ENCODE measurements at regions not wholly inside any gene's neighbourhood (a gene's known extent, or its start where the extent isn't known, plus 50 kb on each side); places are given as distances from the start of the nearest gene placed in this dataset.

DNA sequence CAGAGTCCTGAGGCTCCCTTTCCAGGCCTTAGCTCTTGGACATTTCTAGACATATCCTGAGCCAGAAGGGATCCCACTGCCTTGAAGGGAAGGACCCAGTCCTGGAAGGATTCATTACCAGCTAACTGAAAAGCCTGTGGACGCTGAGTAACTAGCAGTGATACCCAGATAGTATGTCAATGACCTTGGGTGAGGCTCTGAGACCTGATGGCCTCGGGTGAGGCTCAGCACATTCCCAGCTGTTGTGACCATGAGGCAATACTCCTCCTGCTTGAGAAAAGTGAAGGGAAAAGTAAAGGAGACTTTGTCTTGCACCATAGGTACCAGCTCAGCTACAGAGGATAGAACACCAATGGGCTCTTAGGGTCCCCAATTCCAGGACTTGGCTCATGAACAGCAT is 268.1 kb downstream of the DKK2 start:
- no peak for DNase-seq (ENCODE audit: low read depth)
- no peak overlapping the region for H3K9ac ChIP-seq (ENCODE audit: low read length)
- H3K36me3 ChIP-seq (ENCODE audit: control insufficient read depth, insufficient read depth, low read length, severe bottlenecking): no peaks in the 10 kb centered on the region
- H3K27me3 ChIP-seq (replicated peaks; ENCODE audit: control insufficient read depth, insufficient read depth, low read length): no peaks in the 10 kb centered on the region
- no peak overlapping the region for H3K4me3 ChIP-seq (ENCODE audit: low read length)
- peaks cover 4% of the 10 kb centered on the region for H3K9me3 ChIP-seq (ENCODE audit: control insufficient read depth, low read length)
- peaks cover 23% of the 10 kb centered on the region for H3K4me1 ChIP-seq (ENCODE audit: control insufficient read depth, insufficient read depth, low read length)

- peak; percentile 59 for DNase-seq (ENCODE audit: low read depth)
- Histone ChIP-seq H3K4me1 (ENCODE audit: control insufficient read depth, insufficient read depth, low read length) (peaks cover 25% of the 10 kb centered on the region), H3K36me3 (ENCODE audit: control insufficient read depth, insufficient read depth, low read length, severe bottlenecking) (no peaks in the 10 kb centered on the region), H3K27me3 (replicated peaks; ENCODE audit: control insufficient read depth, insufficient read depth, low read length) (no peaks in the 10 kb centered on the region), H3K9me3 (ENCODE audit: control insufficient read depth, low read length) (peaks cover 4% of the 10 kb centered on the region), H3K9ac (ENCODE audit: low read length) (no peak overlapping the region), H3K4me3 (ENCODE audit: low read length) (no peak overlapping the region)
These were observed 269.6 kb downstream of the DKK2 start for GRCh38 chr4:106766519-106766918.

DNA sequence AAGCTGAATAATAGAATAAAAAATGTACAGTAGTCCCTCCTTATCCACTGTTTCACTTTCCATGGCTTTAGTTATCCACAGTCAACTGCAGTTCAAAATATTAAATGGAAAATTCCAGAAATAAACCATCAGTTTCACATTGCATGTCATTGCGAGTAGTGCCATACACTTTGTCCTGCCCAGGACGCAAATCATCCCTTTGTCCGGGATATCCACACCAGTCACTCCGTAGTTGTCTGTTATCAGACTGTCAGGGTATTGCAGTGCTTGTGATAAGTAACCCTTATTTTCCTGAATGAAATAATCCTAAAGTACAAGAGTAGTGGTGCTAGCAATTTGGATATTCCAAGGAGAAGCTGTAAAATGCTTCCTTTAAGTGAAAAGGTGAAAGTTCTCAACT is 271.3 kb downstream of the DKK2 start:
- H3K36me3 ChIP-seq (ENCODE audit: control insufficient read depth, insufficient read depth, low read length, severe bottlenecking): no peaks in the 10 kb centered on the region
- H3K9me3 ChIP-seq (ENCODE audit: control insufficient read depth, low read length): peaks cover 4% of the 10 kb centered on the region
- no peak overlapping the region for H3K9ac ChIP-seq (ENCODE audit: low read length)
- H3K4me1 ChIP-seq (ENCODE audit: control insufficient read depth, insufficient read depth, low read length): peaks cover 17% of the 10 kb centered on the region
- DNase-seq (ENCODE audit: low read depth): no peak
- H3K27me3 ChIP-seq (replicated peaks; ENCODE audit: control insufficient read depth, insufficient read depth, low read length): no peaks in the 10 kb centered on the region
- no peak overlapping the region for H3K4me3 ChIP-seq (ENCODE audit: low read length)

DNA sequence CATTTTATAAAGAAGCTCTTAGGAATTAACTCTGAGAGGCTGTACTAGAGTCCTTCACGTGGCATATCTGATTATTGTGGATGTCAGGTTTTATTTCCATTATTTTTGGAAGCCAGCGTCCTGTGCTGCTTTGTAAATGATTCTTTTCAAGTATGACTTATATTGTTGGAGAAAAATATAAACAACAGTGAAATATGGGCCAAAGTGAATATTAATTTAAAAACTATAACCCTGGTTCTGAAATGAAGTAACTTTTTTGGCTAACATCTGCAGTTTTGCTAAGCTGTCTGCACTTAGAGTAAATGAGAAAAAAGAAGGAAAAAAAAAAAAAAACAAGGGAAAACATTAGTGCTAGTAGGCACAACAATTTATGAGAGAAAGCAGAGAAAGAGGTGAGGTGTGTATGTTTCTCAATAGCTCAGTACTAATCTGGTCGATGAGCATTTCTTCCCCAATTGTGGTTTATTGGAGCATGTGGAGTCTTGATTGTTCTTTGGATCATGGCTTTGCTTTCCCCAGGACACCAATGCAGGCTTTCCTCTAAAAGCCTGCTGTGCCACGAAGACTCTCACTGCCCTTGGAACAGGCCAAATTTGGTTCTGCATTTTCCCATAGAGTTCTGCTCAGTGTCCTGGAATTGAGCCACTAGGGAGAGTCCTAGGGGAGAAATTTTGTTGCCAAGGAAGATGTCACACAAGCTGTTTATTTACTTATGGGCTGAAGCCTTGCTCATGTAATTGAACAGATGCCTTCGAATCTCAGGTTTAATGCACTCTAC is 273.3 kb downstream of the DKK2 start:
- no peaks in the 10 kb centered on the region for H3K9me3 ChIP-seq (ENCODE audit: control insufficient read depth, low read length)
- H3K9ac ChIP-seq (ENCODE audit: low read length): no peak overlapping the region
- H3K4me3 ChIP-seq (ENCODE audit: low read length): no peak overlapping the region
- peak; percentile 52 for DNase-seq (ENCODE audit: low read depth)
- H3K27me3 ChIP-seq (replicated peaks; ENCODE audit: control insufficient read depth, insufficient read depth, low read length): no peaks in the 10 kb centered on the region
- peaks cover 3% of the 10 kb centered on the region for H3K4me1 ChIP-seq (ENCODE audit: control insufficient read depth, insufficient read depth, low read length)
- H3K36me3 ChIP-seq (ENCODE audit: control insufficient read depth, insufficient read depth, low read length, severe bottlenecking): no peaks in the 10 kb centered on the region

- Histone ChIP-seq H3K9me3 (ENCODE audit: control insufficient read depth, low read length) (peaks cover 6% of the 10 kb centered on the region), H3K4me3 (ENCODE audit: low read length) (no peak overlapping the region), H3K27me3 (replicated peaks; ENCODE audit: control insufficient read depth, insufficient read depth, low read length) (no peaks in the 10 kb centered on the region), H3K4me1 (ENCODE audit: control insufficient read depth, insufficient read depth, low read length) (no peaks in the 10 kb centered on the region), H3K9ac (ENCODE audit: low read length) (no peak overlapping the region), H3K36me3 (ENCODE audit: control insufficient read depth, insufficient read depth, low read length, severe bottlenecking) (no peaks in the 10 kb centered on the region)
- DNase-seq (ENCODE audit: low read depth): no peak
These were observed 282.7 kb downstream of the DKK2 start for GRCh38 chr4:106753426-106753825.

GRCh38 chr4:106746451-106746850 is 289.7 kb downstream of the DKK2 start:
- Histone ChIP-seq H3K27me3 (replicated peaks; ENCODE audit: control insufficient read depth, insufficient read depth, low read length) (no peaks in the 10 kb centered on the region), H3K9me3 (ENCODE audit: control insufficient read depth, low read length) (peaks cover 3% of the 10 kb centered on the region), H3K4me3 (ENCODE audit: low read length) (no peak overlapping the region), H3K9ac (ENCODE audit: low read length) (no peak overlapping the region), H3K36me3 (ENCODE audit: control insufficient read depth, insufficient read depth, low read length, severe bottlenecking) (no peaks in the 10 kb centered on the region), H3K4me1 (ENCODE audit: control insufficient read depth, insufficient read depth, low read length) (no peaks in the 10 kb centered on the region)
- DNase-seq (ENCODE audit: low read depth): peak; percentile 50

GRCh38 chr4:106738121-106738520 is 298.0 kb downstream of the DKK2 start:
- H3K4me3 ChIP-seq (ENCODE audit: low read length): no peak overlapping the region
- no peak for DNase-seq (ENCODE audit: low read depth)
- H3K36me3 ChIP-seq (ENCODE audit: control insufficient read depth, insufficient read depth, low read length, severe bottlenecking): no peaks in the 10 kb centered on the region
- no peak overlapping the region for H3K9ac ChIP-seq (ENCODE audit: low read length)
- no peaks in the 10 kb centered on the region for H3K9me3 ChIP-seq (ENCODE audit: control insufficient read depth, low read length)
- H3K4me1 ChIP-seq (ENCODE audit: control insufficient read depth, insufficient read depth, low read length): no peaks in the 10 kb centered on the region
- no peaks in the 10 kb centered on the region for H3K27me3 ChIP-seq (replicated peaks; ENCODE audit: control insufficient read depth, insufficient read depth, low read length)

- no peaks in the 10 kb centered on the region for H3K4me1 ChIP-seq (ENCODE audit: control insufficient read depth, insufficient read depth, low read length)
- peaks cover 2% of the 10 kb centered on the region for H3K9me3 ChIP-seq (ENCODE audit: control insufficient read depth, low read length)
- no peak for DNase-seq (ENCODE audit: low read depth)
- H3K4me3 ChIP-seq (ENCODE audit: low read length): no peak overlapping the region
- no peak overlapping the region for H3K9ac ChIP-seq (ENCODE audit: low read length)
- H3K27me3 ChIP-seq (replicated peaks; ENCODE audit: control insufficient read depth, insufficient read depth, low read length): no peaks in the 10 kb centered on the region
- H3K36me3 ChIP-seq (ENCODE audit: control insufficient read depth, insufficient read depth, low read length, severe bottlenecking): no peaks in the 10 kb centered on the region
These were observed 317.6 kb downstream of the DKK2 start for GRCh38 chr4:106718548-106718947.

DNA sequence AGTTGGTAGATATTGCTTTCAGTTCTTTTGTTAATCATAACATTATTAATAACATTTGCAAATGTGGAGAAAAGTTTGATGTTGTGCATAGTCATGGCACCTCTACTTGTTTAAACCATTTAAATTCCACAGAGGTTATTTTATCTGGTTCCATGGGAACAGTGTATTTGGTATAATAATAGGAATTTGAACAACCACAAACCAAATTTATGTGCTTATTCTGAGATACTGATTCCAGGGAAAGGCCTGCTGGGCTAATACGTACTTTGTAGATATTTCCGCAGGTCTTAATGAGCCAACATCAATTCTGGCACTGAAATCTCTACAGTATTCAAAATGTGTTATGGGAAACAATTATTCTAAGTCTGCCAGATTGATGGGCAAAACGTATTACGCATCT is 319.0 kb downstream of the DKK2 start:
- Histone ChIP-seq H3K4me3 (ENCODE audit: low read length) (no peak overlapping the region), H3K9ac (ENCODE audit: low read length) (no peak overlapping the region), H3K36me3 (ENCODE audit: control insufficient read depth, insufficient read depth, low read length, severe bottlenecking) (no peaks in the 10 kb centered on the region), H3K9me3 (ENCODE audit: control insufficient read depth, low read length) (no peaks in the 10 kb centered on the region), H3K27me3 (replicated peaks; ENCODE audit: control insufficient read depth, insufficient read depth, low read length) (no peaks in the 10 kb centered on the region), H3K4me1 (ENCODE audit: control insufficient read depth, insufficient read depth, low read length) (no peaks in the 10 kb centered on the region)
- no peak for DNase-seq (ENCODE audit: low read depth)

DNA sequence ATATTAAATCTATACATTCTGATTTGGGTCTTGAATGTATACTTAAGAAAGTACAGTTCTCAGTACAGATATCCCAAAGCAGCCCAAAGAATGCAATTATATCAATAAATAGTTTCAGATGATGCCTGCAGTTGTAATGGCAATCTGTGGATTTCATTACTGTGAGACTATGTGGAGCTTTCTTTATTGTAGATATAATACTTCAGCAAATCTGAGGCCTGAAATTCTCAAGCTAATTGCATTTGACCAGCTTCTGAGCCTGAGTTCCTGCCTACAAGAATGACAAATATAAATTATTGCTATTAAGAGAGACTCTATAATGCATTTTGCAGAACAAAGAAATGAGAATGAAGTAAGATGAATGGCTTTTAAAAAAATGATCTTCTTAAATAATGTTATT is 320.3 kb downstream of the DKK2 start:
- H3K9ac ChIP-seq (ENCODE audit: low read length): no peak overlapping the region
- H3K27me3 ChIP-seq (replicated peaks; ENCODE audit: control insufficient read depth, insufficient read depth, low read length): no peaks in the 10 kb centered on the region
- H3K9me3 ChIP-seq (ENCODE audit: control insufficient read depth, low read length): no peaks in the 10 kb centered on the region
- no peaks in the 10 kb centered on the region for H3K4me1 ChIP-seq (ENCODE audit: control insufficient read depth, insufficient read depth, low read length)
- H3K36me3 ChIP-seq (ENCODE audit: control insufficient read depth, insufficient read depth, low read length, severe bottlenecking): no peaks in the 10 kb centered on the region
- DNase-seq (ENCODE audit: low read depth): no peak
- H3K4me3 ChIP-seq (ENCODE audit: low read length): no peak overlapping the region

DNA sequence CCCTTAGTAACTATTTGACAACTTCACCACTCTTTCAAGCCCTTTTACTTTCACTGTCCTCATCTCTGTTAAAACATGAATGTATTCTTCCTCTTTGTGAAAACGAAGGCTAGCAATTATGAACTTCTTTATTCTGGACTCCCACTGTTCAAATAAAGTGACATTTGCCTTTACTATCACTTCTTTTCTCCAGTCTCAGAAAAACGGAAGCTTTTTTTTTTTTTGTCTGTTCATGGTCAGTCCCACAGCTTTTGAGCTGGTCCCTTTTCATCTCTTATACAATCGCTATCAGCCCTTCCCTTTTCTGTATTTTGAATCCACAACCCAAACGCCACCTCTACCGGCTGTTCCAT is 327.7 kb downstream of the DKK2 start:
- H3K9me3 ChIP-seq (ENCODE audit: control insufficient read depth, low read length): no peaks in the 10 kb centered on the region
- no peak for DNase-seq (ENCODE audit: low read depth)
- no peaks in the 10 kb centered on the region for H3K36me3 ChIP-seq (ENCODE audit: control insufficient read depth, insufficient read depth, low read length, severe bottlenecking)
- no peaks in the 10 kb centered on the region for H3K27me3 ChIP-seq (replicated peaks; ENCODE audit: control insufficient read depth, insufficient read depth, low read length)
- H3K4me3 ChIP-seq (ENCODE audit: low read length): no peak overlapping the region
- H3K4me1 ChIP-seq (ENCODE audit: control insufficient read depth, insufficient read depth, low read length): no peaks in the 10 kb centered on the region
- H3K9ac ChIP-seq (ENCODE audit: low read length): no peak overlapping the region

Data from adipocyte (in vitro differentiated cells).